ENCODE measurements at regions not wholly inside any gene's neighbourhood (a gene's known extent, or its start where the extent isn't known, plus 50 kb on each side); places are given as distances from the start of the nearest gene placed in this dataset.

DNA sequence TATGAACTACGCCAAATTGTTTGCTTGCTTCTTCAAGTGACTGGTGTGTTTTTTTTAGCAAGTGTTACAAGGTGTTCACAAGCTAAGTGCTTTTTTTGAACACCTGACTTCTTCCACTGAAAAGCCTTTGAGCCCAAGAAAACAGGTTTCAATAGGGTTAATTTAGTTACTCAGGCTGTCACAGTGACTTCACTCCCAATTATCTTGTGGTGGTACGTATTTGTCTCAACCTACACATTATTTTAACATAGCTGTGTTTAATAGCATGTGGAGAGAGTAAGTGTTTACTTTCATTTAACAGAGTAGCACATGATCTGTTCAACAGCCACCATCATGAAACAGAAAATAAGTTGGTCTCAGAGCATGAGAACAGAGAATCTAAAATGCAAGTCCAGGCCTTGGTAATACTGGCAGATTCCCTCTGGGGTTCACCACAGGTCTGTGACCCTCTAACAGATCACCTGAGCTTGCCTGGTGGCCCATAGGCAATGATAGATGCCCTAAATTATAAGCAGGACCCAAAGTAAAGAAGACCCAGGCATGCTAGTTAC lies 267.7 kb upstream of the SMARCA2 start:
- no peak for DNase-seq

DNA sequence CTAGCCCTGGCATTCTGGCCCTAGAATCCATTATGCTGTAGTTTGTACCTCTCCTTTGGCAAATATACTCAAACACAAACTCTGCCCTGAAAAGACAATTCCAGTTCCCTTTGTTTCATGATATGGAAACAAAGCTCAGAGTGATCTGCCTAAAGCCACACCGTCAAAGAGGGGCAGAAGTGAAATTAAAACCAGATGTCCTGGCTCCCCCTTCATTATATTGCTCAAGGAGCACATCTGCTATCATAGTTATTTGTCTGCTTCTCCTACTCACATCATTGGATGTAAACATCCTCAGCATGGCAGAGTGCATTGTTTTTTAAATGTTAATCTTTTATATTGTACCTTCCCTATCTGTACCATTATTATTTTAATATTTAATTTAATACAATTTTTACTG lies 266.7 kb upstream of the SMARCA2 start:
- no peak for DNase-seq

DNA sequence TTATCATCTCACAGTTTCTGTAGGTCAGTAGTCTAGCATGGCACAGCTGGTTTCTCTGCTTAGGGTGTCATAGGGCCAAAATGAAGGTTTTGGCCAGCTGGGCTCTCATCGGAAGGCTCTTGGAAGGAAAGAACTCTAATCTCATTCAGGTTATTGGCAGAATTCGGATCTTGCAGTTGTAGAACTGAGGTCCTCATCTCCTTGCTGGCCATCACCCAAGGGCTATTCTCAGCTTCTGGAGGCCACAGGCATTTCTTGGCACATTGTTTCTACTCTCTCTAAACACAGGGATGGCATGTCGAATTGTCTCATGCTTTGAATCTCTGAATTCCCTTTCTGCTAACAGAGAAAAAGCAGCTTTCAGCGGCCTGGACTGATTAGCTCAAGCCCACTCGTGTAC lies 258.0 kb upstream of the SMARCA2 start:
- DNase-seq, result no peak

DNA sequence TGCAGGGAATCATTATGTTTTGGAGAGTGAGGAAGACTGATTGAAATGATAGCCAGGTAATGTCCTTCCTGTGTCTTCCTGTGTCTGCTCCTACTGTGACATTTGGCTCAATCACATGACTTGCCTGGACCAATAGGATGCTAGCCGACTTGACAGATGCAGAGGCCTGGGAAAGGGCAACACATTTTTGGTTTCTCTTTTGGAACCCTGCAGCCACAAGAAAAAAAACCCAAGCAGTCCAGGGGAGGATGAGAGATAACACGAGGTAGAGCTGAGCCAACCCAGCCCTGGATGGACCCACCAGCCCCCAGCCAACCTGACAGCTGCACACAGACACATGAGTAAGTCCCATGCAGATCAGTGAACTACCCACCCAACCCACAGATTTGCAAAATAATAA lies 256.1 kb upstream of the SMARCA2 start:
- no peak for DNase-seq

DNA sequence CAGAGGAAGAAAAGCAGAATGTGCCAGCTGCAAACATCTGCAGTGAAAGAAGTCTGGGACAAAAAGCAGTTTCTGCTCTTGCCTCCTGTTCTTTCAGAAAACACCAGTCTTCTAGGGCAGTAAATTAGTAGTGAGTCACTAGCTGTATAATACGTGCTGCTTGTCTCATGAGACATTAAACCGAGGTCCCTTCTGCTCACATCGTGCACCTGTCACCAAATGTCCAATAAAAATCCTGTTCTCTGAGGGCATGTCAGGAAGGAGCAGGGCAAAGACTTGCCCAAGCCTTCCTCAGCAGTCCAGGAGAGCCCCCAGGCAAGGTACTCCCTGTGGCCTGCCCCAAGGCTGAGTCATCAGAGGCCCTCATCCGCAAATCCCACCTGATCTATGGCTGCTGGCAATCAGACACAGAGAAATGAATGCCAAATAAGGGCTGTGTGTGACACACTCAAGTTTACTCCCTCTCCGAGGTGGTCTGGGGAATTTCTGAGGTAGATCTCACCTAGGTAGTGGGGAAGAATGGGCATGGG lies 255.3 kb upstream of the SMARCA2 start:
- DNase-seq, result no peak

DNA sequence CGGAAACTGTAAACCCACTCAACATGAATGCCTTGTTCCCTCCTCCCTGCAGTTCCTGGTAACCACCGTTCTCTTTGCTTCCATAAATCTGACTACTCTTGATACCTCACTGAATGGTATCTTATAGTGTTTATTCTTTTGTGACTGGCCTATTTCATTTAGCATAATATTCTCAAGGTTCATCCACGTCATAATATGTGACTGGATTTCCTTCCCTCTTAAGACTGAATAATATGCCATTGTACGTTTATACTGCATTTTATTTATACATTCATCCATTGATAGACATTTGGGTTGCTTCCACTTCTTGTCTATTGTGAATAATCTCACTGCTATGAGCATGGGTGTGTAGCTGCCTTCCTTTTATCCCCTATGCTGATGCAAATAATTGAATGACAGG lies 253.3 kb upstream of the SMARCA2 start:
- DNase-seq, result no peak

DNA sequence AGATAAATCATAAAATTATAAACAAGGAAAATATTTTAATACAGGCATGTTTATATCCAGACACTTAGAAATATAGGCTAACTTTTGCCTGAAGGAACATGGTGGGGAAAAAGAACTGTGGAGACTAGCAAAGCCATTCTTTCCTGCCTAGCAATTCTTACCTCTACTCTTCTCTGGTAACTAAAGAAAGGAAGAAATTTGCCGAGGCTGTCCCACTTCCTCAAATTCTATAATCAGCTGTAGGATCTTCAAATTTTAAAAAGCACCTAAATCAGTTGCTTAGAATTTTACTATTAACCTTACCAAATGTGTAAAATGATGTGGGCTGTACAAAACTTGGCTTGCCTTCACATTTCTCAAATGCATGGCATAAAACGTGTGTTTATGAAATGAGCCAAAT lies 249.1 kb upstream of the SMARCA2 start:
- DNase-seq, result no peak

DNA sequence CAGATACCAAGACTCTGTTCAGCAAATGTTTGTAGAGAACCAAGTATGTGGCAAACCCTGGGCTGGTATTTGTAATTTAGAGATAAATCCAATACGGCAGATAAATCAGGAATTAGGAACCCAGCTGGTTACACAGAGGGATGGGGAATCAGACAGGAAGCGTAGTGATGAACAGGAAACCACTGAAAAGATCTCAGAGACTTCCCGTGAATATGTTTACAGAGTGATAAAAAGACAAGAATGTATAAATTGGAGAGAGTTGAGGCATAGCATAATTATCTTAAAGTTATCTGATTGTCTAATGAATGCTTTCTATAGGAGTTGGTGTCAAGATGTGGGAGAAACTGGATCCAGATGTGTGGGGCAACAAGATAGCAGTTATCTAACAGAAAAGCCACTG lies 246.6 kb upstream of the SMARCA2 start:
- no peak for DNase-seq

DNA sequence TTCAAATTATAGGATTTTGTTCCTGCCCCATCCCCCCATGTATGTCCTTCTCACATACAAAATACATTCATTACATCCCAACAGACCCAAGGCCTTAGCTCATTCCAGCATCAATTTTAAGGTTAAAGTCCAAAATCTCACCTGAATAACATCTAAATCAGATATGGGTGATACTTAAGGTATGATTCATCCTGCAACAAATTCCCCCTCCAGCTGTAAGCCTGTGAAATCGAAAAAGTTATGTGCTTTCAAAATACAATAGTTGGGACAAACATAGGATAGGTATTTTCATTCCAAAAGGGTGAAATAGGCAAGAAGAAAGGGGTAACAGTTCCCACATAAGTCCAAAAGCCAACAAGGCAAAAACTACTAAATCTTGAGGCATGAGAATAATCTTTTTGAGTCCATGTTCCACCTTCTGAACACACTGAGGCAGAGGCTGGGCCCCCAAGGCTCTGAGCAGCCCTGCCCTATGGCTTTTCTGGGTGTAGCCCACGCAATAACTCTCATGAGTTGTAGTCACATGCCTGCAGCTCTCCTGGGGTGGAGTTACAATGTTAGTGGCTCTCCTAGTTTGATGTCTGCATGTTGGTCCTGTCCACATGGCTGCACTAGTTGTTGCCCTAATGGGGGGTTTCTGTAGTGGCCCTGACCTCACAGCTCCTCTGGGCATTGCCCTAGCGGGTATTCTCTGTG lies 243.9 kb upstream of the SMARCA2 start:
- DNase-seq, result no peak

DNA sequence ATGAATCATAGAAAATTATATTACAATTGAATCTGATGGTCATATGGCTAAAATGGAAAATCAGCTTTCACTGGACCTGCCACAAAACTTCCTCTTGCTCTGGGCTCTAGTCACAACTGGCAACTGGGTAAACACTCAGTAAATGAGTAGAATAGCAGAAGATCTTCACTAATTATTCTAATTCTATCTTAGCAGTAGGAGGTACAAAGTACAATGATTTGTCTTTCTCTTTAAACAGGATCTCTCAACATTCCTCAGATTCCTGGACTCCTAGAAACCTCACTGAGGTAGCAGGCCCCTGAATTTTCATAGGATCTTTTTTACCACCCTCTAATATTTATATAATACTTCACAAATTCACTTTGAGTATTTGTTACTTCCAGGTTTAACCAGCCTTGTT lies 239.9 kb upstream of the SMARCA2 start:
- no peak for DNase-seq

DNA sequence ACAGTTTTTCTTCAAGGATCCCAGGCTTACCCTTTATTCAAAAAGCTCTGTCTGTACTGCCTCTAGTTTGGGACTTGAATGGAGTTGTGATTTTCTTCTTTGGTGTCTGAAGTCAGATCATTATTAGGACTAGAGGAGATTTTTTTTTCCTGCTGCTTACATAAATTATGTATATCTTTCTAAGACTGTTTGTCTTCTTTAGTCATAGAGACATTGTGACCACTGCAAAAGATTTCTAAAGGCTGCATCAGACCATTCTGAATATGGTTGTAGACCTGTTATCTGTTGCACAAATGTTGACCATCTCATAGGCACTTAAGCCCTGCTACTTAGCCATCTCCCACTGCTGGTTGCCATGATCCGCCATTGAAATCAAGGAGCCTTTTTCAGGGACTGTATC lies 238.5 kb upstream of the SMARCA2 start:
- no peak for DNase-seq

DNA sequence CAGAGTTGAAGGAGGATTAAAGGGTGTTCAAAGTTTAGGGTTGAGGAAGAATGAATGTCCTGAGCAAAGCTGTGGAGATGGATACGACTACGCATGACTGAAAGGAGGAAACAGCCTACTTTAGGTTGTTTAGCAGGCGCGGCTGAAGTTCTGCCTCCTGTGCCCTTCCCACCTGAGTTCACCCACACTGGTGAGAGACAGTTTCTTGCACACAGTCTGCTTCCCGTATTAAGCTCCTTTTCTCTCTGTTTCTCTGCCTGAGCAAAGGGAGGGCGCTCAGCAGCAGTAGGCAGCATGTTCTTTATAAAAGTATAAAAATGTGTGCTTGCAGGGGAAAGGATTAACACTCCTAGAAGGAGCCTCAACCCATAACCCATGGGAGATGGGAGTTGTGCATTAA lies 224.0 kb upstream of the SMARCA2 start:
- DNase-seq, result no peak

DNA sequence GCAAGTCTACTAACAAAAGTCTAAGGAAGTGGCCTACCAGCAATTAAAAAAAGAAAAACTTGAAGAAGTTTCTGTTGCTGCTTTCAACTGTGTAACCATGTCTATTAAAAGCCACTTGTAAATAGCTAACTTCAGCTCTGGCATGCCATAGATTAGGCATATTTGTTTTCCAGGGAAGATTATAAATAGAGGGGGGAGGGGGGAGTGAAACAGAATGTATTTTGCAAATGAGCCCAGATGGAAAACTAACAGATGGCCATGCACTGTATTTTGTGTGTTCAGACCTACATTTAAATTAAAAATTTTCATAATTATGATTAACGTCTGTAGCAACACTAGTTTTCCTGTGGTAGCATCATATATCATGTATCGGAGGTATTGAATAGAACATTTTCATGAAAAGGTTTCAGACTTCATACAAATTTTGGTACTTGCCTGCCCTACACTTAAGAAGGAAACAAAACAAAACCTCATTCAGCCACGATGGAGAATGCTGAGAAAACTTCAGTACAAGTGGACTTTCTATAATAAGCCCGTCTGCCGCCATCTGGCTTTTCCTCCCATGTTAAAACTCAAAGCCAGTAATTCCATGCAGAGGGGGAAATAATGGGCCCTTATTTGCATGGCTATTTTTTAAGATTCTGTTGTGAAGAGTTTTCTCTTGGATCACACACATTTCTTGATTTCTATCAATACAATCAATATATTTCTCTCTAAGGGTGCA lies 220.4 kb upstream of the SMARCA2 start:
- DNase-seq, result no peak

DNA sequence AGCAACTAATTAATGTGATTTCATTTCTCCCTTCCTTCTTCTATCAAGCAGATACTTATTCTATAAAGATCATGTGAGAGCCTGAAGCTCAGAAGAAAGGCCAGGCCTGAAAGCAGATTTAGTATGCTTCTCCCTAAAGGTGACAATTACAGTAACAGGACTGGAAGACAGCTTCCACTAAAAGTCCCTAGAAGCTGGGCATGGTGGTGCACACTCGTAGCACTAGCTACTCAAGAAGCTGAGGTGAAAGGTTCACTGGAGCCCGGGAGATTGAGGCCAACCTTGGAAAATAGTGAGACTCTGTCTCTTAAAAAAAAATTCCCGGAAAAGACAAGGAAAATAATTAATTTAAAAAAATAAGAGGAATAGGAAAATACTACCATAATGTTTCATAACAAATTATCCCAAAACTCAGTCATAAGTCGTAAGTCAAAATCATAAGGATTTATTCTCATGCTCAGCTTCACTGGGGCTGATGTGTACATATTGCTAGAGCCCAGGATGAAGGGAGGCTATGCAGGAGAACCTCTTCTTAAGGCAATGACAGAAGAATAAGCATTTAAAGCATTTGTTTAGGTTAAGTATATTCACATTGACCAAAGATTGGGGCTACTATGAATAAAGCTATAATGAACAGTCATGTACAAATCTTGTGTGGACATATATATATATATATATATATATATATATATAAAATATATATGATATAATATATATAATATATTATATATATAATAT lies 210.8 kb upstream of the SMARCA2 start:
- DNase-seq, result no peak

DNA sequence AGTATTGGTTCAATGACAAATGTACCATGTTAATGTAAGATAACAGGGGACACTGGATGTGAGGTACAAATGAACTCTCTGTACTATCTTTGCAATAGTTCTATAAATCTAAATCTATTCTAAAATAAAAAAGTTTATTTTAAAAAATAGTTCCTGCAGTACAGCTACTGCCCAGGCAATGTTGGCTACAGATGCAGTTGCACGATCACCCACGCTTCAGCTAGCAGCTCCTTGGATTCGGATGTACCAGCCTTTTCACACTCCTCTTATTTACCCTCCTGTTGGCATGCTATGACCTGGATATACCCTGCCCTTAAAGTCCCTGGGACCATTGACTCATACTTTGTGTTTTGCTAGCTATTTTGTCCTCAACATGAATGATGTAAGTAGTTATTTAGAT lies 185.4 kb upstream of the SMARCA2 start:
- DNase-seq, result no peak

DNA sequence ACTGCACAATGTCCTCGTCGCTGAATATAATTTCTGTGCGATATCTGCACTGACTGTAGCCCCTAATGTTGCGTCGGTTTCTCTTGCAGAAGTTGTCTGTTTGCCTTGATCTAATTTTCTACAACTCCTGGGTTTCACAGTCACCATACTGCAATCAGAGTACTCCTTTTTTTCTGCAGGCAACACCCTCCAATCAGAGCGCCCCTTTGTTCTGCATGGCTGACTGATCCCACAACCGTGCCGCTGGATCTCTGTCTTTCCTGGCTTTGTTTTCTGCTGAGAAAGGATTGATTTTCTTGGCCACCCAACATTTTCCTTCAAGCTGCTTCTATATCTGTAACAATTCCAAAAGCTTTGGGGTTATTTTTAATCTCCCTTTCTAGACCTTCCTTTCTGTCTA lies 182.2 kb upstream of the SMARCA2 start:
- no peak for DNase-seq

DNA sequence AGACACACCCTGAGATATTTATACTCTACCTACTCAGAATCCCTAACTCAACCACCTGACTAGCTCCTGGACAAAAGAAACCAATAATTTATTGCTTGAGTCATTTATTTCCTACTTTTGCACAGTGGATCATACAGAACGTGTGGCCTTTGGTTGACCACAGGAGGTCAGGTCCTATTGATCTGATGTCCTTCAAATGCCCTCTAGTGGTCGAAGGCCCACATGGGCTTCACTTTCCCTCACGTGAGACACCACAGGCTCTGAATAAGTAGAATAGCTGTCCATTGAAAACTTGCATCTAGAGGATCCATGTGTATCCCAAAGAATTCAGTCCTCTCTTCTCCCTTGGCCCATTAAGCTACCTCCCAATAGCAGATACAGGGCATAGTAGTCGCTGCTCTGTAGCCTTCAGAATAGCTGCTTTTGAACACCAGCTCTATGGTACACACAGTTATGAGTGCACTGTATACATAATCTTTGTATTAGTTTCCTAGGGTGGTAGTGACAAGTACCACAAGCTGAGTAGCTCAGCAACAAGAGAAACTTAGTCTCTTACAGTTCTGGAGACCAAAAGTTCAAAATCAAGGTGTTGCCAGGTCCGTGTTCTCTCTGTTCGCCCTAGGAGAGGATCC lies 177.6 kb upstream of the SMARCA2 start:
- peak in 6 of 51 donors; percentile 1 to 10 (median 6) for DNase-seq

DNA sequence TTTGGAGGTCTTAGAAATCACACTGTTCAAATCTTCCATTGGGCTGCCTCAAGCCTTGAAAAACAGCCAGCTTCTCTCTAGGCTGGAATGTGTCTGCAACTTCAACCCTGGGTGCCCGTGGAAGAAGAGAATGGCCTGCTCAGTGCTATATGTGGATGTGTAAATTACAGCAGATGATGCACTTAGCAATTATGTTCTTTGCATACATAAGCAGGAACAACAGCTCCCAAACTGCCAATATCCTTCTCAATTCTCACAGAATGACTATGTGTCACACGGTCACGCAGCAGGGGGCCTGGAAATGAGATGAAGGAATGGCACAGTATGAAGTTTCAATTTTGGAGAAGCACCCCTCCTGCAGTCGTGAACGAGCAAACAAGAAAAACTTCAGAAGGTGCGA lies 175.2 kb upstream of the SMARCA2 start:
- peak in 1 of 51 donors; percentile 2 for DNase-seq

DNA sequence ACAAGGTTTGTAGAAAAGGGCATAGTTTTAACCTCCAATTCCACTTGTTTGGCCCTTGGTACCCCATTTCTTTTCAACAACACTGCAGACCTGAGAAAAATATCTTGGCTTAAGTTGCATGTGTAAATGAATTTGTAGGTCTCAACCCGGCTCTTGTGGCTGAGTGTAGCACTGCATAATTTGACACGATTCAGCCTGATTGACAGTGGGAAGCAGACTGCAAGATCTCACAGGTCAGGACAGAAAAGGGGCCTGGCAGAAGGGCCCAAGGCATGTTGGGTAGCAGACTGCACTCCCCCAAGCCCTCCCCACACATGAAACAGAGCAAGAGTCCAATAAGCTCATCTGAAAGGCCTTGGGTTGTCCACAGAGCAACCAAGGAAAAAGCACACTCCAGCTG lies 169.7 kb upstream of the SMARCA2 start:
- no peak for DNase-seq

DNA sequence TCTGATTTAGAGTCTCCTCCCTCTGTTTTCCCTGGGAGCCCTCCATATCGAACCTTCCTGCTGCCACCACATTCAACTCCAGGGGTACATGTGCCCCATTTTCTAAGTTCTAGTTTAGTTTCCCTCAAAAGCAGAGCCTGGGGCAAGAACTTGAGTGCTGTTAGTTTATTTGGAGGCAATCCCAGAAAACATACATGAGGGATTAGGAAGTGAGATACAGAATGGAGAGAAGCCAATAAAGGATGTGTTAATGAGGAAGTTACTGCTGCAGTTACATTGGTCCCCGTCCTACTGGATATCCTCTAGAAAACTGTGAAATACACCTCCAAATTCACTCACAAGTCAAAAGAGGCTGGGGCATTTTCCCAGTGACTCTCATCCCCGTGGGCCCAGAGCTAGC lies 159.4 kb upstream of the SMARCA2 start:
- DNase-seq, result no peak

DNA sequence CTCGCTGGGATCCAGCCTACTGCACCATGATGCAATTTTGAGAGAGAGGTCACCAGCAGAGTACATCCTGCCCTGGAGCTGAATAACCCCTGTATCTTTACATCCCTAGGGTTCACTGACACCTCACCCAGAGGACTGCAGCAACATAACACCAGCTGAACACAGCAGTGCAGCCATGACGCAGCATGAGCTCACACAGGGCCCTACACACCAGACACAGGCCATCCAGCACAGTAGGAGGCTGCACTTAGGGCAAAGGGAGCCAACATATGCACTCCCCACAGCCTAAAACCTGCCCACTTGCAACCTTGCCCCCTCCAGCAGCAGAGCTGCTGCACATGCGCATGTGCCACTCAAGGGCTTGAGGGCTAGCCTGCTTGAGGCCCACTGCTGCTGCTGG lies 157.3 kb upstream of the SMARCA2 start:
- DNase-seq, result no peak

DNA sequence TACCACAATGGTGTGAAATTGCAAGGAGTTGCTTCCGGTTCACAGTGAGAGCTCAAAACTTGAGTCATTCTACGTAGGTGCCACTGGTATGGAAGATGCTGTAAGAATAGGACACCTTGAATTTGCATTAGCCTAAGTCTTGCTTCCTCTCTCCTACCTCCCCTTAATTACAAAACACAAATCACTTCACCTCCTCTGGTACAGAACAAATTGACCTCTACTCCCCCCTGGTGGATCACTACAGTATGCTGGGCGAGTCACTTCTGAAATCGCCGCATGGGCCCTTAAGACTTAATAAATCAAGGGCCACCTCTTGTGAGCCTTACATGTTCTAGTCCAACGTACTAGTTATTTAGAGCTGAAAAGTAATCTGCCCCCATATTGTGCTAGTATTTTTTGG lies 145.3 kb upstream of the SMARCA2 start:
- DNase-seq, result no peak

Measured in hypothalamus (tissue), 51 donors.